Cardiac muscle cell (in vitro differentiated cells and primary cell): ENCODE measurements at regions not wholly inside any gene's neighbourhood (a gene's known extent, or its start where the extent isn't known, plus 50 kb on each side); places are given as distances from the start of the nearest gene placed in this dataset.

Source experiments
- DNase-seq, 2 donors: peaks; one replicate each; pipeline versions ENCODE4 v3.0.0 to v3.0.0-alpha.2; 2010 to 2017; ENCODE audit warnings: low read depth in 1 of 2, low spot score in 1 of 2
- H3K27ac ChIP-seq: fragments of 200-600 bp; sonication (generic); 2 replicates; pipeline ENCODE4 v1.5.1; 2016
- H3K27me3 ChIP-seq: fragments of 200-600 bp; sonication (generic); 2 replicates; pipeline ENCODE4 v1.6.0; 2016; ENCODE audit warnings: control low read depth
- H3K36me3 ChIP-seq: fragments of 200-600 bp; sonication (generic); 2 replicates; pipeline ENCODE4 v1.5.1; 2016; ENCODE audit warnings: control low read depth
- H3K4me1 ChIP-seq: fragments of 200-600 bp; sonication (generic); 2 replicates; pipeline ENCODE4 v1.8.1; 2017; ENCODE audit warnings: low read depth, mild to moderate bottlenecking, mixed run types
- H3K4me3 ChIP-seq: fragments of 200-600 bp; sonication (generic); 2 replicates; pipeline ENCODE4 v1.5.1; 2016; ENCODE audit warnings: mild to moderate bottlenecking
- H3K9me3 ChIP-seq: fragments of 200-600 bp; sonication (generic); 2 replicates; pipeline ENCODE4 v1.5.1; 2017; ENCODE audit warnings: low read depth, mild to moderate bottlenecking, control low read depth
- TF ChIP-seq, protein P1 (sequence below): IDR thresholded peaks from 2 replicates; pipeline ENCODE4 v1.5.1; 2012; ENCODE audit warnings: low read depth, mild to moderate bottlenecking, low read length

DNA sequence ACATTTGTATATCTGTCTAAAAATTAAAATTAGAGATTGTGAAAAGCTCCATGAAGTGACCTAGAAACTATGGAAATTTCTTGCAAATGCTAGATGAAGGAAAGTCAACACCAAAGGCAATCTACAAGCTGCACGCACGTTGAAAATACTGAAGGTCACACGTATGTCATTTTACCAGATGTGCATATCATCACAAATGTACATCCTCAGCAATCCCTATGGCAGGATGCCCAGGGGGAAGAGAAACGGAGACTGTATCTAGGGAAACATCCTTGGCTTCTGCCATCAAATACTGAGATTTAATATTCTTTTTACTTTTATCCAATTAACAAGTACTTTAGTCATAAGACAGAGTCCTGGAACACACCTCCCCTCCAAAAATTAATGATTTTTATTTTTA lies 672.0 kb downstream of the RNF144B start:
- Histone ChIP-seq H3K4me1 (peaks cover 7% of the 10 kb centered on the region), H3K36me3 (no peaks in the 10 kb centered on the region), H3K4me3 (no peak overlapping the region), H3K27ac (no peak overlapping the region), H3K27me3 (no peaks in the 10 kb centered on the region), H3K9me3 (no peaks in the 10 kb centered on the region)
- DNase-seq: no peak
- TF ChIP-seq, protein P1, sequence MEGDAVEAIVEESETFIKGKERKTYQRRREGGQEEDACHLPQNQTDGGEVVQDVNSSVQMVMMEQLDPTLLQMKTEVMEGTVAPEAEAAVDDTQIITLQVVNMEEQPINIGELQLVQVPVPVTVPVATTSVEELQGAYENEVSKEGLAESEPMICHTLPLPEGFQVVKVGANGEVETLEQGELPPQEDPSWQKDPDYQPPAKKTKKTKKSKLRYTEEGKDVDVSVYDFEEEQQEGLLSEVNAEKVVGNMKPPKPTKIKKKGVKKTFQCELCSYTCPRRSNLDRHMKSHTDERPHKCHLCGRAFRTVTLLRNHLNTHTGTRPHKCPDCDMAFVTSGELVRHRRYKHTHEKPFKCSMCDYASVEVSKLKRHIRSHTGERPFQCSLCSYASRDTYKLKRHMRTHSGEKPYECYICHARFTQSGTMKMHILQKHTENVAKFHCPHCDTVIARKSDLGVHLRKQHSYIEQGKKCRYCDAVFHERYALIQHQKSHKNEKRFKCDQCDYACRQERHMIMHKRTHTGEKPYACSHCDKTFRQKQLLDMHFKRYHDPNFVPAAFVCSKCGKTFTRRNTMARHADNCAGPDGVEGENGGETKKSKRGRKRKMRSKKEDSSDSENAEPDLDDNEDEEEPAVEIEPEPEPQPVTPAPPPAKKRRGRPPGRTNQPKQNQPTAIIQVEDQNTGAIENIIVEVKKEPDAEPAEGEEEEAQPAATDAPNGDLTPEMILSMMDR: no peak

GRCh38 chr6:19067165-19067564 lies 680.0 kb downstream of the RNF144B start:
- H3K27me3 ChIP-seq: no peaks in the 10 kb centered on the region
- DNase-seq: no peak
- no peaks in the 10 kb centered on the region for H3K4me1 ChIP-seq
- TF ChIP-seq, protein P1: no peak
- H3K27ac ChIP-seq: no peak overlapping the region
- H3K9me3 ChIP-seq: no peaks in the 10 kb centered on the region
- H3K36me3 ChIP-seq: no peaks in the 10 kb centered on the region
- no peak overlapping the region for H3K4me3 ChIP-seq

GRCh38 chr6:19070520-19070919 lies 683.4 kb downstream of the RNF144B start:
- Histone ChIP-seq H3K27ac (no peak overlapping the region), H3K9me3 (no peaks in the 10 kb centered on the region), H3K36me3 (no peaks in the 10 kb centered on the region), H3K4me3 (no peak overlapping the region), H3K4me1 (no peaks in the 10 kb centered on the region), H3K27me3 (no peaks in the 10 kb centered on the region)
- TF ChIP-seq, protein P1: no peak
- no peak for DNase-seq

DNA sequence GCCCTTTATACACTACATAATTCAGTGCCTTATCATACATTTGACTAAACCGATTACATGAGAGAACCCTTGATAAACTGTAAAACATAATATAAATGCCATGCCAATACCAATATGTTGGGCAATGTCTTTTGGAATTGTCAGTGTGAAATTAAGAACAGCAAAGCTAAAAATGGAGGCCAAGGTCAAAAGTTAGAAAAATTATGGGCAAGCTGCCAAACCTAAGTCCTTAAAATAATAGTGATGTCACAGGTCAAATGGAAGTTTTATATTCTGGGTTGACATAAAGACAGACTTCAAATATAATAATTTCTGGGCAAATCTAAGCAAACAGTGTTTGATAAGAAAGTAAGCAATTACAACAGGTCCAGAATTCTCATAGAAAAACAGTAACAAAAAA lies 696.7 kb downstream of the RNF144B start:
- TF ChIP-seq, protein P1: no peak
- H3K27ac ChIP-seq: no peak overlapping the region
- H3K4me1 ChIP-seq: no peaks in the 10 kb centered on the region
- H3K36me3 ChIP-seq: no peaks in the 10 kb centered on the region
- H3K4me3 ChIP-seq: no peak overlapping the region
- H3K9me3 ChIP-seq: no peaks in the 10 kb centered on the region
- no peak for DNase-seq
- H3K27me3 ChIP-seq: no peaks in the 10 kb centered on the region

DNA sequence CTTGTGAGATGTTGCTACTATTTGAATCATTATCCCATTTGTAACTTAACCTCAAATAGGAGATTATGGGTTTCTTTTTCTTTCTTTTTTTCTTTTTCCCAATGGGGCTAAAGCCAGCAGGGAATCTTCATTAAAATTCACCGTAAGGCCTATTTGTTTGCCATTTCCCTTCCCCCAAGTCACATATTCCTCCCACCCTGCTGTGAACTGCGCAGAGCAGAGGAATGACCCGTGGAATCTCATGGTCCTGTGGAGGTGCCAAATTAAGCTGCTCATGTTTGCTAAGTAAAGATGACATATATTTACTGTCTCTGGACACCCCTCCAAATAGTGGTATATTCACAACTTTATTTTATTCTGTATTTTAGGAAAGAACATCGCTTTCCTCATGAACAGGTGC lies 699.3 kb downstream of the RNF144B start:
- Histone ChIP-seq H3K4me3 (no peak overlapping the region), H3K36me3 (no peaks in the 10 kb centered on the region), H3K27ac (no peak overlapping the region), H3K27me3 (no peaks in the 10 kb centered on the region), H3K9me3 (no peaks in the 10 kb centered on the region), H3K4me1 (no peaks in the 10 kb centered on the region)
- TF ChIP-seq, protein P1: no peak
- DNase-seq: no peak

DNA sequence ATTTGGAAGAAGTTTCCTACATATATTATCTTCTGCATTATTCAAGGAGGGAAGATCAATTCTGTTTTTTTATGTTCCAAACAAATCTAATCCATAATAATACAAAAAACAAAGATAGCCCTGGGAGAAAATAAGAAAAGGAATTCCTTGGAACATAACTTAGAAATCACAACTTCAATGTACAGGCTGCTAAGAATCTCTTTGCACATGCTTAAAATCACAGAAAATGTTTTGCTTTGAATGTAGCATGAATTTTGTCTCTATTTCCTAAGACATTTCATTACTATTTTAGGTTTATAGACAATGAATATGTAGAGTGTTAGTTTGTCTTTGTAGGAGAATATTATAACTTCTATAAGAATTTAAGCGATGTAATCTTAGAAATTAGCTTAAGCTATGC lies 700.1 kb downstream of the RNF144B start:
- H3K27me3 ChIP-seq: no peaks in the 10 kb centered on the region
- TF ChIP-seq, protein P1: no peak
- no peak overlapping the region for H3K4me3 ChIP-seq
- H3K4me1 ChIP-seq: no peaks in the 10 kb centered on the region
- no peak for DNase-seq
- H3K27ac ChIP-seq: no peak overlapping the region
- no peaks in the 10 kb centered on the region for H3K36me3 ChIP-seq
- no peaks in the 10 kb centered on the region for H3K9me3 ChIP-seq
